ENCODE measurements at regions not wholly inside any gene's neighbourhood (a gene's known extent, or its start where the extent isn't known, plus 50 kb on each side); places are given as distances from the start of the nearest gene placed in this dataset.
A peak's percentile ranks its signal among the peaks of the same experiment; 100 is the strongest.

DNA sequence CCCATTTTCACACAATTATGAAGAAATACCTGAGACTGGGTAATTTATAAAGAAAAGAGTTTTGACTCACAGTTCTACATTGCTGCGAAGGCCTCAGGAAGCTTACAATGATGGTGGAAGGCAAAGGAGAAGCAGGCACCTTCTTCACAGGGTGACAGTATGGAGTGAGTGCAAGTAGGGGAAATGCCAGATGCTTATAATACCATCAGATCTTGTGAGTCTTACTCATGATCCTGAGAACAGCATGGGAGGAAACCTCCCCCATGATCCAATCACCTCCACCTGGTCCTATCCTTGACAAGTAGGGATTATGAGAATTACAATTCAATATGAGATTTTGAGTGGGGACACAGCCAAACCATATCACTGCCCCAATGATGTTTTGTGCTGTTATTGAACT, 189.3 kb upstream of the CRY1 start:
- no peak for DNase-seq (ENCODE audit: low read depth)

DNA sequence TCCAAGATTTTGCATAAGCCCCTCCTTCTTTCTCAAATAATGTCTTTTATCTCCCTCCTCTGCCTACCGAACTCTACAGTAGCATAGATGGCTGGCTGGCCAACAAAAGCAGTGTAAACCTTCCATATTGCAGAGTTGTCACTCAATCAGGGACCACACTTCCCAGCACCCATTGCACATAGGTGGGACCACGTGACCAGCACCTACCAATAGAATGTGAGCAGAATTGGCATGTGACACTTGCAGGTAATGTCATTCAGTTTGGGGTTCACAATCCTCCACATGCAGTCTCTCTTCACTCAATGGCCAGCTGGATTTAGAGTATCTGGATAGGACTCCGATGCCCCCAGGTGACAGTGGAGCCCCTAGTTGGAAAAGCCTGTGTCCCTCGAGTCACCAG, 190.3 kb upstream of the CRY1 start:
- no peak for DNase-seq (ENCODE audit: low read depth)

DNA sequence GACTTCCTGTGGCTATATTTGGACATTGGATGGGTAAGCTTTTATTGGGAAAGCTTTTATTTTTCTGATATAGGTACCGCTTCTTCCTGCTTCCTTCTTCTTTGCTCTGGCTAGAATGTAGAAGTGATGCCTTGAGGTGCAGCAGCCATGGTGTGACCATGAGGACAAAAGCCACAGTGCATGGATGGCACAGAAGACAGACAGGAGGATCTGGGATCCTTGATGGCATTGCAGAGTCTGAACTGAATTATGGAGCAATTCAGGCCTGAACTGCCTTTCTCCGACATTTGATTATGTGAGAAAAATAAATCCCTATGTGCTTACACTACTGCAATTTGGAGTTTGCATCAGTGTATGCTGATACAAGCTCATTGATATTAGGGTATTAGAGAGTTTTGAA, 191.3 kb upstream of the CRY1 start:
- DNase-seq (ENCODE audit: low read depth): no peak

DNA sequence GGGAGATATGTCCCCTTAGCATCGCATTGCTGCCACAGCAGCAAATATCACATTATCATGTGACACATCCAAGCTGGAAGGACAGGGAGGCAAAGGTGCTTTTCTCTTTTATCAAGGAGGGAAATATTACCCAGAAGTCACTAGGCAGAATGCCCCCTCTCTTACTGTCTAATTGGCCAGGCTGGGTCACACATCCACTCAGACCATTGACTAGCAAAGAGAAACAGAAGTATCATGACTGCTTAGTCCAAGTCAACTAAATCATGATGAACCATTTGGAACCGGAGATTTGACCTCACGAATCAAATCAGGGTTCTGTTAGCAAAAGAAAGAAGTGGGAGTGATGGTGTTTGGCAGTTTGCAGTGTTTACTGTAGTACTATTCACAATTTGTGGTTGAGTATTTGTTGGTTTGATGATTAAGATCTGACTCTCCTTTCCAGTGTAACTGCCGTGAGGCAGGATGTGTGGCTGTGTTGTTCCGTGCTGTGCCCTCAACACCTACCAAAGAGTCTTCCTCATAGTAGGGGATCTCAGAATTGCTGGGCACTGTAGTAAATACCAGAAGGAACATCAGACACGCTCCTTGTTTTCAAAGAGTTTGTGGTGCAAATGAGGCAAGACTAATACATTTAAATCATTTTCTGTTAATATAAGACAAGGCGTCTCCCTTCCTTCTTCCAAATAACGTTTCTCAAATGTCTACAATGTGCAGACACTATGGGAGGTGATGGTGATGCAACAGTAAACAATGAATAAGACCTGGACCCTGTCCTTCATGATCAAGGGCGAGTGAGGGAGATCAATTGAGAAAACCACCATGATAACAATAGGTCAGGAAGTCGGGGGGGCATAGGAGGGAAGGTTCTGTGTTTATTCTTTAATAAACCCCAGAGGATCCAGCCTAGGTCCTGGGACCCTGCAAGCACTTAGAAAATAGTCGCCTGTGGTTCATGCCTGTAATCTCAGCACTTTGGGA, 194.4 kb upstream of the CRY1 start:
- no peak for DNase-seq (ENCODE audit: low read depth)

DNA sequence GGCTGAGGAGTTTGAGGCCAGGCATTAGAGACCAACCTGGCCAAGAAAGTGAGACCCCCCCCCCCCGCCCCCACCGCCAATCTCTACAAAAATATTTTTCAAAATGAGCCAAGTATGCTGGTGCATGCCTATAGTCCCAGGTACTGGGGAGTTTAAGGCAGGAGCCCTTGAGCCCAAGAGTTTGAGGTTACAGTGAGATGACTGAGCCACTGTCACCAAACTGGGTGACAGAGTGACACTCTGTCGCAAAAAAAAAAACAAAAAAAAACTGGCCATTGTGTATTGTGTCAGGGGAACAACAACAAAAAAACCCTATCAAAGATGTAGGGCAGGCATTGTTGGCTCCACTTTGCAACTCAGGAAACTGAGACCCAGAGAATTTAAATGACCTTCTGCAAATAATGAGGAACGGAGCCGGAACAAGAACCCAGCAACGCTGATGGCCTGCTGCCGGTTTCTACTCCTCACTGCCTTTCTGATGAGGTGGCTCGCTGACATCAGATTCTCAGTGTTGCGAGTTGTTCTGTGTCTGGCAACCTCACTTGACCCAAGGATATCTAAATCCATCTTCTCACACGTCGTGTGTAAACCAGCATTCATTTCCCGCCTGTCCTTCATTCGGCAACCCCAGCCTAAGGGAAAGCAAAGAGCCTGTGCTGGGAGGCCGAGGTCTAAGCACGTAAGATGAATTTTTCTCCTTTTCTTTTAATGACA, 195.2 kb upstream of the CRY1 start:
- no peak for DNase-seq (ENCODE audit: low read depth)

DNA sequence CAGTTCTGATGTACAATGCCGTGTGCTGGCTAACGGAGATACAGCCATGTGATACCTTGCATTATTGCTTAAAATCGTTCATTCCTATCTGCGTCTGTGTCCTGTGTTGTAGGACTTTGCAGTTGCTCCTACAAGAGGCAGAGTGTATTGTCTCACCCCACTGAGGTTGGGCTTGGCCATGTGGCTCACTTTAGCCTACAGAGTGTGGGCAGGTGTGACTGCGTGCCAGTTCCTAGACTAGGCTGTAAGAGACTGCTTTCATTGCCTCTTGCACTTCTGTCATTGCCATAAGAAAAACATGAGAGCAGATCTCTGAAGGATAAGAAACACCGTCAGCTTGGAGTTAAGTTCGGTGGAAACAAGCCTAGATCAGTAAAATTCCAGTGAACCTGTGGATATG, 197.7 kb upstream of the CRY1 start:
- DNase-seq (ENCODE audit: low read depth): no peak

DNA sequence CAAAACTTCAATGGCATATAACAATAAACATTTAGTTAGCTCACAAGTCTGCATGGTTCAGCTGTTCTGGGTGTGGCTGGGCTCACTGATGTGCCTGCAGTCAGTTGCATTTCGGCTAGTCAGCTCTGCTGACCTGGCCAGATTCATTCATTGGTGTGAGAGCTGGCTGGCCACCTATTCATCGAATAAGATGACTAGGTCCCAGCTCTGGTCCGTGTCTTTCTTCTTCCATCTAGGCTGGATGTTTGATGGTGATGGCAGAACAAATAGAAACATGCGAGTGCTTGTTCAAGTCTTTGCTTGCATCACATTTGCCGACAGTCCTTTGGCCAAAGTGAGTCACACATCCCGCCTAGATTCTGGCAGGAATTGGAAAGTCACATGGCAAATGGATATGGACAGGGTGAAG, 203.3 kb upstream of the CRY1 start:
- no peak for DNase-seq (ENCODE audit: low read depth)

DNA sequence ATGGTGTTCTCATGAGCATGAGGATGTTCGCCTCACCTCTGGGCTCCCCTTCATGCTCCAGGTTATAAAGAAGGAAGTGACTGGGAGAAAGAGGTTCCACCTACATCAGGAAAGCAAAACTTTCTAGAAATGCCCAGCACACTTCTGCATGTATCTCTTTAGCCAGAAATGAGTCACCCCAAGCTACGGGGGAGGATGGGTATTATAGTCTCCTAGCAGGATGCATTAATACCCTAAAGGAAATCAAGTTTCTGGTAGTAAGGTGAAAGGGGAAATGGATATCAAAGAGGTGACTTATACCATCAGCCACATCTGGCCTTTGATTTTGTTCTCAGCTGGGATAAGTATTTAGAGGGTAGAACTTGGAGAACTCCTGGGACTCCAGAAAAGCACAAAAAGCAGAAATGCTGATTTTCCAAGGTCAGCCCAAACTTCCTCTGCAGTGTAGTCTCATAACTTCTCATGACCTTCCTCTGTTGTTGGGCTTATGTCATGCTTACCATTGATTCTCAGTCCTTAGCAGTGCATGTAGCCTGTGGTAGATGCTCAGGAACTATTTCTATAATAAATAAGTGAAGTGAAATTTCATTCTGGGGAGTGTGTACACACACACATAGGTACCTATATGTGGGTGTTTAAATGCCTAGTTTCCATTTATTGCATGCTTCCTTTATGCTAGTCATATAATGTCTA, 209.4 kb upstream of the CRY1 start:
- no peak for DNase-seq (ENCODE audit: low read depth)

DNA sequence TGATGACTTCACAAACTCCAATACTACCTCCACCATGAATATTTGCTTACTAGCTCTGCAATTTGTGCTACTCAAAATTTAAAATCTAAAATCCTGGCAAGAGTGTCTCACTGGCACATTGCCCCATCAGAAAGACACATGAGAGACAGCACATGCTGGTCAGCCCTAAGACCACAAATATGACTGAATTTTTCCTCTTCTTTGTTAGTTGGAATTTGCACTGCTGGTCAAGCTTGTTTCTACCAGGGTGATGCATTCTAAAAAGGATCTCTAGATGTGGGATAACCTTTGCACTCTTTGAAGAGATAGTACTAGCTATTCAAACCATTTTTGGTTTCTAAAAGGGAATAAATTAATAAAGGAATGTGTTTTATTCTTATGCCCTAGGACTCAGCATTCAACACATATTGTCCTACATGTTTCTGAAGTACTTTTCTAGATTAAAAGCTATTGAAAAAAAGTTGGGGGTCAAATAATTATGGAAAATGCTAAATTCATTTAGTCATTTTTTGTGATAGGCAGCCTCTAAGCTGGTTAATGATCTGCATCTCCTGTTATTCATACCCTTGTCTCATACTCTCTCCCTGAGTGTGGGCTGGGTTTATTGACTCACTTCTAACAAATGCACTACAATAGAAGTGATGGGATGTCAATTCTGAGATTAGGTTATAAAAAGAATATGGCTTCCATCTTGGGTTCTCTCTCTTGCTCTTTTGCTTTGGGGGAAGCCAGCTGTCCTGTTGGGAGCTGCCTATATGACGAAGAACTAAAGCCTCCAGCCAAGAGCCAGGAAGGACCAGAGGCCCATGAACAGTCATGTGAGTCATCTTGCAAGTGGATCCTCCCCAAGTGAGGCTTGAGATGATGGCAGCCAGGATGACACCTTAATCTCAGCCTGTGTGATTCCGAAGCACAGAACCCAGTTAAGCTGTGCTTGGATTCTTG, 211.5 kb upstream of the CRY1 start:
- DNase-seq (ENCODE audit: low read depth): no peak

DNA sequence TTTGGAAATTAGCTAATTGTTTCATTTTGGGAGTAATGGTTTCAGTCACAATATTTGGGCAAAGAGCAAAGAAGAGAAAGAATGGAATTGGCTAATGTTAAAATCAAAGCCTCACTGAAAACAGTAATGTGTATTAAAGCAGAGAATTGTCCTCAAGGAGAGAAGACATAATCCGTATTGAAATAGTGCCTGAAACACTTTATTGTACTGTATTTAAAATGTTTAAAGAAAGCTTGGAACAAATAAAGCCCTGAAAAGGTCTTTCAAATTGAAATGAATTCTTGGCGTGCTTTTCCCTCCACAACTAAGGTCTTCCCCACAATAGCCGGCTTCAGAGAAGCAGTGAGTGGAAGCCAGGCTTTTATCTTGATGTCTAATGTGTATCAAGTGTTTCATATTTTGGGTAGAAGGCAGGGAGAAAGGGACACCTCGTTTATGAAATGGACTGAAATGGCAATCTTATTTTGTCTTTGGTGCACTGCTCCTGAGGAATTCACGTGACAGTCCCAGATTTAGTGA, 212.9 kb upstream of the CRY1 start:
- DNase-seq (ENCODE audit: low read depth): no peak

DNA sequence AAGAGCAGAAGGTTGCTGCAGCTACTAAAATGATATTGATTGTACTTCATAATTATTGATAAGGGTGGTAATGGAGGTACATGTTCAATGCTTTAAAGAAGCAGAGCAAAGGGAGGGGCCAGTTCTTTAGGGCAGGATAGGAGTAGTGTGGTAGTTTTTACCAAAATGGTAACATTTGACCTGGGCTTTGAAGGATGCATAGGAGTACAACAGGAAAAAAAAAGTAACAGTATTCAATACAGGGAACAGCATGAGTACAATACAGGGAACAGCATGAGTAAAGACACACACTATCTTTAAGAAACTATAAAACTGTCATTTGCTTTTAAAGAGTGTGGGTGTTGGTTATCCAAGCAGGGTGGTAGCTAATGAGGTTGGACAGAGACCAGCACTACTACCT, 215.0 kb upstream of the CRY1 start:
- no peak for DNase-seq (ENCODE audit: low read depth)

DNA sequence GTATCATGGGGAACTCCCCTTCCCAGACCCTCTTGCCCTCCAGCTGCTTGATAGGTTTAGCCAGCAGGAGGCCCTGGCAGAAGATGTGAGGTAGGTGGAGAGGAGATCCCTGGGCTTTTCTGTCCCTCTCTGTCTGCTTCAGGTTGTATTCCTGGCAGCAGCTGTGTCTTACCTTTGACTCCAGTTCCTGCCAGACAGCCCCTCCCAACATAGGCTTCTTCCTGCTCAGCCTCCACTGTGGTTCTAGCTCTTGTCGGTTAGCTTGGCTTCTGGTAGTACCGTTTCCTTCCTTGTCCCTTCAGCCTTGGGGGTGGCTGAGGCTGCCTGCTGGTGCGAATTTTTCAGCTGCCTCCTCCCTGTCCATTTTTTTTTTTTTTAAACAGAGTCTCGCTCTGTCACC, 215.7 kb upstream of the CRY1 start:
- no peak for DNase-seq (ENCODE audit: low read depth)

DNA sequence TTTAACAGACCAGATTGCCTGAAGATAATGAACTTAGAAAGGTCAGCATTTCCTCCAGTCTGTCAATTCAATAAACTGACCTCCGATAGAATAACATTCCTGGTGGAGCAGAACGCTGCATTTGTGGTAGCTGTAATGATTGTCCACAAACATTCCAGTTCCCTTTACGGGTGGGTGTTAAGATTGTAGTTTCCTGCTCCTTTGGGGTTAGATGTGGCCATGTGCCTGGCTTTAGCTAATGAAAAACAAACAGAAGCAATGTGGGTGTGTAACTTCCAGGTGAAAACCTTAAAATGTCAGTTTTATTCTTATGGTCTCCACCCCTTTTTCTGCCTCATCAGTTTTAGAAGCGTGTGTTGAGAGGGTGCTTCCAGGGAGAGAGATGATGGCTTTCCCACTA, 217.3 kb upstream of the CRY1 start:
- DNase-seq (ENCODE audit: low read depth): no peak

DNA sequence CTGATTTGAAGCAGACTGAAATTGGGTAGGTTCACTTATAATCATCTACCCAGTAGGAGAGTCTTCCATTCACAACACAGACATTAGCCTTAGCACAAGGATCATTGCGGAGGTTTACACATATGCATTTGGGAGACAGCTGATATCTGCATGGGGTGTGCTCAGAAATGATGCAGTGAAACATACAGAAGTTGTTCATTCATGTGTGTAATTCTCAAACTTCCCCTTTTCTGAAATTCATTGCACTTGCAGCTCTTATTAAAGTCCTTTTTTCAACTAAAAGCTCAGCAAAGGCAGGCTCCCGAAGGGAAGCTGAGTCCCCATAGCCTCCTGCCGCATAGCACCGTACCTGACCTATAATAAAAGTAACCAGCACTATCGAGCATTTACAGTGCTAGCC, 218.3 kb upstream of the CRY1 start:
- DNase-seq (ENCODE audit: low read depth): no peak

DNA sequence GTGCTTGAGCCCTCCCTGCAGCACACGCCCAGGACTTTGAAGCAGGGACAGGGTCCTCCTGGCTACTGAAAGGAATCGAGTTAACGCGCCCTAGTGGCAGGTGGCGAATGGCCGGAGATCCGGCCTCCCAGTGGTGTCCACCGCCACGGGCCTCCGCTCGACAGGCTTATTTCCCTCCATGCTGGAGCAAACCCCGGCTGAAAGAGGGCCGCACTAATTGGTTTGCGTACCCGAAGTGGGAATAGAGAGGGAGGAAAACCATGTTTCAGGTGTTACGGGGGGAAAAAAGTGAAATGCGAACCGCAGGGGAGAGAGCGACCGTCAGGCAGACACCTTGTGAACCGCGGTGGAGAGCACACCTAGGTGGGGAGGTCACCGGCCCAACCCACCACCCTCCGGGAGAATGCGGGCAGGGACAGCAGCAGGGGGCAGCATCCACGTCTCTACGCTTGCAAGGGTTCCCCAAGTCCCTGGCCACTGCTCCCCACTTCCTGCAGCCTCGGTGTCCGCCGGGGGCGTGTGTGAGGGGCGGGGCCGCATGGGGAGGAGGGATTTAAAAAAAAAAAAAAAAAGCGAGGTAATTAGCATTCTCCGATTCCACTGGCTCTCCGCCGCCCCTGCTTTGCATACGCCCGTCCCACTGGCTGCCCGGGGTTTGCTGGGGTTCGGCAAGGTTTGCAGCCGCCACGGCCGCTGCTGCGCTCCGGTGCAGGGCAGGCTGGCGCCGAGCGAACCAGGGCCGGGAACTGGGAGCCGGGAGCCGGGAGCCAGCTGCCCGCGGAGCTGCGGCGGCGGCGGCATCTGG, 224.6 kb upstream of the CRY1 start:
- peak; percentile 55 for DNase-seq (ENCODE audit: low read depth)

DNA sequence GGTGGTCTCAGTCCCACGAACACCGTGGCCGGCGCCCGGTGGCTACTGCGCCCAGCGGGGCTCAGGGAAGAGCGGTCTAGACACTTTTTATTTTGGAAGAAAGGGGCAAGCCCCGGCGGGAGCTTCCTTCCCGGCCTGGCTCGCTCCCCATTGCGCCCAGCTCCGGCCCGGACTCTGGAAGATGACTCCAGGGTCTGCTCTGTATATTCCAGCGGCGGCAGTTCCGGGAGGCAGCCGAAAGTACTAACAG, 225.1 kb upstream of the CRY1 start:
- no peak for DNase-seq (ENCODE audit: low read depth)

DNA sequence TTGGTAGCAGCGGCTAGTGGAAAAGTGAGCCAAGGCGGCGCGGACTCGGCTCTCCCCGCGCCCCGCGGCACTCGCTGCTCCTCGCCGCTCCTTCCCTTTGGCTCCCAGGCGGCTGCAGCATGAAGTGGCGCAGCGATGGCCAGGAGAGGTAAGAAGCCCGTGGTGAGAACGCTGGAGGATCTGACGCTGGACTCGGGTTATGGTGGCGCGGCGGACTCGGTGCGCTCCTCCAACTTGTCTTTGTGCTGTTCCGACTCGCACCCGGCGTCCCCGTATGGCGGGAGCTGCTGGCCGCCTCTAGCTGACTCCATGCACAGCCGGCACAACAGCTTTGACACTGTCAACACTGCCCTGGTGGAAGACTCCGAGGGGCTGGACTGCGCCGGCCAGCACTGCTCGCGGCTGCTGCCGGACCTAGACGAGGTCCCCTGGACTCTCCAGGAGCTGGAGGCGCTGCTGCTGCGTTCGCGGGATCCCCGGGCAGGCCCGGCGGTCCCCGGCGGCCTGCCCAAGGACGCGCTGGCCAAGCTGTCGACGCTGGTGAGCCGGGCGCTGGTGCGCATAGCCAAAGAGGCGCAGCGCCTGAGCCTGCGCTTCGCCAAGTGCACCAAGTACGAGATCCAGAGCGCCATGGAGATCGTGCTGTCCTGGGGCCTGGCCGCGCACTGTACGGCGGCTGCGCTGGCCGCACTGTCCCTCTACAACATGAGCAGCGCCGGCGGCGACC, 225.6 kb upstream of the CRY1 start:
- DNase-seq (ENCODE audit: low read depth): no peak

DNA sequence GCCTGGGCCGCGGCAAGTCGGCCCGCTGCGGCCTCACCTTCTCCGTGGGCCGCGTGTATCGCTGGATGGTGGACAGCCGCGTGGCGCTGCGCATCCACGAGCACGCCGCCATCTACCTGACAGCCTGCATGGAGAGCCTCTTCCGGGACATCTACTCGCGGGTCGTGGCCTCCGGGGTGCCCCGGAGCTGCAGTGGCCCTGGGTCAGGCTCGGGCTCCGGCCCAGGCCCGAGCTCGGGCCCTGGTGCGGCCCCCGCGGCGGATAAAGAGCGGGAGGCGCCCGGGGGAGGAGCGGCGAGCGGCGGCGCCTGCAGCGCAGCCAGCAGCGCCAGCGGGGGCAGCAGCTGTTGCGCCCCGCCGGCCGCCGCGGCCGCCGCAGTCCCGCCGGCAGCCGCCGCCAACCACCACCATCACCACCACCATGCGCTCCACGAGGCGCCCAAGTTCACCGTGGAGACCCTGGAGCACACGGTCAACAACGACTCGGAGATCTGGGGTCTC, 226.2 kb upstream of the CRY1 start:
- DNase-seq (ENCODE audit: low read depth): no peak

DNA sequence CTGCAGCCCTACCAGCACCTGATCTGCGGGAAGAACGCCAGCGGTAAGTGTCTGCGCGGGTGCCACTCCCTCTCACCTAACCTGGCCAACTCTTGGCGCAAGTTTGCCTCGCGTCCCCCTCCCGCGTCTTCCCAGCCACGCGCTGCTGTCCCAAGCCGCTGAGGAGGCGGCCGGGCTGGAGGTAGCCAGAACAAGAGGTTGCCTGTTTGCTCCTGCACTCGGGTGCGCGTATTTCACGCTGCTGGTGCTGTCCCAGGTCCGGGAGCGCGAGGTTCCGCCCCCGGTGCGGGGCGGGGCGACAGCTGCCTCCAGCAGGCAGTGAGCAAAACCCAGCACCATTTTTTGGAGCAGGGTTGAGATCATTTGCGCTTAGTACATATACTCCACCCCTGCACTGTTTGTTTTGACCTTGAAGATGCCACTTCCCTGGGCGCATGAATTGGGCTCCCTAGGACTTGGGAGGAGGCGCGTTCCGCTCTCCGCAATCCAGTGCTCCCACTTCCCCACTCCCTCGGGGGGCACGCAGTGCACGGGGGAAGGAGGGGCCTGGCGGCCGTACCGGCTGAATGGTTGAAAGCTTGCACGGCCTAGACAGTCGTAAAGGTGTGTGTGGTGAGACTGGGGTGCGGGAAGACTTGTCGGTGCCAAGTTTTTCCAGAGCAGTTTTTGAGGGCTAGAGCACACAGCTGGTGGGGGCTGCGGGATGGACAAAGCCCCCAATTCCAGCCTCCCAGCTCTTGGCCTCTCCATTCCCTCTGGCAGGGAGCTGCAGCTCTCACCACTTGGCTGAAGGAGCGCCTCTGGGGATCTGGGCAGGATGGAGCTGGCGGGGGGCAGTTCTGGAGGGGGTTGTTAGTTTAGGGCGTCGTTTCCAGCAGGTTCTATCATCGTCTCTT, 226.9 kb upstream of the CRY1 start:
- peak; percentile 46 for DNase-seq (ENCODE audit: low read depth)
